ENCODE measurements at regions not wholly inside any gene's neighbourhood (a gene's known extent, or its start where the extent isn't known, plus 50 kb on each side); places are given as distances from the start of the nearest gene placed in this dataset.

GRCh38 chr17:73985466-73986015 lies 217.9 kb upstream of the RPL38 start:
- no peak for FAIRE-seq

More at GRCh38 chr17:73985466-73986015, 217.9 kb upstream of the RPL38 start:
- H3K27ac ChIP-seq (ENCODE audit: extremely low read depth, low read depth, low read length), result no peak overlapping the region
- H3K27me3 ChIP-seq (ENCODE audit: control insufficient read depth in 2 of 2, insufficient read depth in 2 of 2, low read length in 2 of 2), result peaks cover 13 to 38% of the 10 kb centered on the region in 2 experiments; a peak in 3 of 5 replicates
- no peaks in the 10 kb centered on the region for H3K79me2 ChIP-seq (ENCODE audit: control insufficient read depth, insufficient read depth, low read length)
- ATAC-seq, result no peak
- intact Hi-C loops (cut with micrococcal nuclease) (no loop called here), in situ Hi-C loops (cut with MboI) (no loop called here)
- peaks cover 2% of the 10 kb centered on the region; the same call in 1 of the 2 replicates for H4K20me1 ChIP-seq (replicated peaks; ENCODE audit: control insufficient read depth, insufficient read depth, low read length)
- ChIA-PET POLR2A (no interaction called here), CTCF (ENCODE audit: low intra/inter-chr PET ratio) (no interaction called here)
- no peaks in the 10 kb centered on the region for H3K9me1 ChIP-seq (ENCODE audit: control insufficient read depth, insufficient read depth, low read length)
- TF ChIP-seq CTBP1 (IDR thresholded peaks at IDR 0.05; ENCODE audit: borderline replicate concordance) (no peak), CBFA2T3 (IDR thresholded peaks at IDR 0.05) (no peak), KLF16 (IDR thresholded peaks at IDR 0.05) (no peak), SFPQ (IDR thresholded peaks at IDR 0.05; ENCODE audit: low read depth, low read length) (no peak), NBN (IDR thresholded peaks at IDR 0.05; ENCODE audit: low read depth) (no peak), GTF2A2 (tag; IDR thresholded peaks at IDR 0.05) (no peak), E4F1 (CRISPR knock-in tag; IDR thresholded peaks at IDR 0.05; ENCODE audit: borderline replicate concordance) (no peak), ZNF232 (CRISPR knock-in tag; IDR thresholded peaks at IDR 0.05) (no peak), SP1 (CRISPR knock-in tag; IDR thresholded peaks at IDR 0.05) (no peak), FOXJ3 (CRISPR knock-in tag; IDR thresholded peaks at IDR 0.05) (no peak), MYNN (IDR thresholded peaks at IDR 0.05) (no peak), MYNN (CRISPR knock-in tag; IDR thresholded peaks at IDR 0.05) (no peak), ZSCAN29 (IDR thresholded peaks at IDR 0.05) (no peak), MAFF (IDR thresholded peaks at IDR 0.05; ENCODE audit: low read length) (no peak), NFXL1 (CRISPR knock-in tag; IDR thresholded peaks at IDR 0.05) (no peak), ILF3 (IDR thresholded peaks at IDR 0.05; ENCODE audit: borderline replicate concordance) (no peak)
- DNase-seq (ENCODE audit: extremely low read depth in 1 of 4, low spot score in 3 of 4), result no peak
- WGBS (ENCODE audit: insufficient coverage, low coverage, missing lambda C conversion rate), result 4% methylated on average over 6 of the region's 11 CpGs
- H3K9me3 ChIP-seq (replicated peaks; ENCODE audit: control insufficient read depth, insufficient read depth, low read depth, low read length), result no peaks in the 10 kb centered on the region
- no peak overlapping the region for H2AFZ ChIP-seq (ENCODE audit: low read depth, low read length)
- H3K4me3 ChIP-seq, result no peak overlapping the region
- no peaks in the 10 kb centered on the region for H3K36me3 ChIP-seq (ENCODE audit: control insufficient read depth, insufficient read depth, low read length)
- H3K4me2 ChIP-seq (ENCODE audit: insufficient read depth, low read length), result no peak overlapping the region
- H3K4me1 ChIP-seq (replicated peaks in 1 of 2; ENCODE audit: control insufficient read depth in 2 of 2, insufficient read depth in 2 of 2, low read length in 2 of 2), result no peaks in the 10 kb centered on the region
- BruUV-seq (replicated peaks), result no TSS peak
- no peak overlapping the region for H3K9ac ChIP-seq (ENCODE audit: insufficient read depth in 1 of 2, low read depth in 2 of 2, low read length in 2 of 2)
